ENCODE measurements at regions not wholly inside any gene's neighbourhood (a gene's known extent, or its start where the extent isn't known, plus 50 kb on each side); places are given as distances from the start of the nearest gene placed in this dataset.

DNA sequence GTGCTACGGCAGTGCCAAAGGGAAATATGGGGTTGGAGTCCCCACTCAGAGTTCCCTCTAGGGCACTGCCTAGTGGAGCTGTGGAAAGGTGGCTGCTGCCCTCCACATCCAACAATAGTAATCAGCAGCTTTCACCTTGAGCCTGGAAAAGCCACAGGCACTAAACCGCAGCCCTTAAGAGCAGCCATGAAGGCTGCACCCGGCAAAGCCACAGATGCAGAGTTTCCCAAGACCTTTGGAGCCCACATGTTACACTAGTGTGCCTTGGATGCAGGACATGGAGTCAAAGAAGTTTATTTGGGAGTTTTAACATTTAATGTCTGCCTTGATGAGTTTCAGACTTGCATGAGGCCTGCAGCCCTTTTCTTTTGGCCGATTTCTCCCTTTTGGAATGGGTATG lies 91.4 kb upstream of the HSF2 start:
- DNase-seq: no peak

DNA sequence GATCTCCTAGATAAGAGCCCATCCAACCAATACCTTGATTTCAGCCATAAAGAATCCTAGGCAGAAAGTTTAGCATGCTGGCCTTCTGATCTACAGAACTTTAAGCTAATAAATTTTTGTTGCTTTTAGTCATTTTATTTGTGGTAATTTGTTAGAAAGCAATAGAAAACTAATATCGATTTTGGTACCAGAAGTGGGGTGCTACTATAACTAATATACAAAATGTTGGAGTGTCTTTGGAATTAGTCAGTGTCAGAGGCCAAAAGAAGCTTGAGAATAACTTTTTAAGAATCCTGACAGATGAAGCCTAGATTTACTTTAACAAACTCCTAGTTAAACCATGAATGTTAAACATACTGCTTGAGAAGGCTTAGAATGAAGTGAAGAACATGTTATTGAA lies 83.6 kb upstream of the HSF2 start:
- no peak for DNase-seq

DNA sequence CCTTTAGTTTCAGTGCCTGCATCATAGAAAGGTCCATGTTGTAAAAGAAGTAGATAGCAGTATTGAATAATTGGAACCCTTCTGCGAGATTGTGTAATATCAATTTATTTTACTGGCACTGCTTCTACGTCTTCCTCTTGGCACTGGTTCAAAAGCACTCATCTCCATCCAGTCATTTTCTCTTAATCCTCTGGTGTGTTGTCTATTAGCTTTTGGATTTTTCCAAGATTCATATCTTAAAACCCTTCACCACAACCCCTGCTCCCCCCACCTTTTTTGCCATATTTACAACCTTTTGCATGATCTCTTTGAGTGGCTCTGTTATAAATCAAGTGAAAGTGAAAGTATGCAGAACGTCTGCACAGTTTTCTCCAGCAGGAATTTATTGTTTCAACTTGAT lies 76.6 kb upstream of the HSF2 start:
- no peak for DNase-seq

DNA sequence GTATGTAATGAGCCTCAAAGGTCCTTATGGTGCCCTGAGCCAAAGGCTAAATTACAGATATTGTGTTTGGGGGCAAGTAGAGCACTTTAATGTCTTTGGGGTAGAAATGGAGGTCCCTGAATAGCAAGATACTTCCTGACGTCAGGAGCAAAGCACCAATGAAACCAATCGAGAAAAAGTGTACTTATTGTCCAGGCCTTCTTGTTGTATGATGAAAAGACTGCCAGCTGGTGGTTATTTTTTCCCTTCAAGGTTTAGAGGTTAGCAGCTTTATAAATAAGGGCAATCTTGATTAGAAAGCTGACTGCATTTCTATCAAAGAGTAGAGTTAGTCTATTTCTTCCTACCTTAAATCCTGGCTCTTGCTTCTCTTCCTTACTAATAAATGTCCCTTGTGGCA lies 76.1 kb upstream of the HSF2 start:
- no peak for DNase-seq

DNA sequence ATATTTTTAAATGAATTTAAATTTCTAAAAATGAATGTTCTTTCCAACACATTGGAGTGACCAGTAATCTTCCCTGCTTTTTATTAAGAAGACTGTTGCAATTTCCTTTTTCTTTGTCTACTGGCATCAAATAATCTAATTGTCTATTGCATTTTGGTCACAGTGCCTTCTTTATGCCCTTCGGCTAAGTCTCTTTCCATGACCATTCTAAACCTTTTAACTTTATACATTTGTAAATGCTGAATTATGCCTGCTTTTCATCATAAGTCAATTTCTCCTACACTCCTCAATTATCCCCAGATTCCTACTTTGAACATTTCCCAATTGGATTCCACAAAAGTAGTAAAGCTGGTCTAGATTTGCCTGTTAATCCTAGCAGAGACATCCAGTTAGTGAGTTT lies 69.1 kb upstream of the HSF2 start:
- no peak for DNase-seq

DNA sequence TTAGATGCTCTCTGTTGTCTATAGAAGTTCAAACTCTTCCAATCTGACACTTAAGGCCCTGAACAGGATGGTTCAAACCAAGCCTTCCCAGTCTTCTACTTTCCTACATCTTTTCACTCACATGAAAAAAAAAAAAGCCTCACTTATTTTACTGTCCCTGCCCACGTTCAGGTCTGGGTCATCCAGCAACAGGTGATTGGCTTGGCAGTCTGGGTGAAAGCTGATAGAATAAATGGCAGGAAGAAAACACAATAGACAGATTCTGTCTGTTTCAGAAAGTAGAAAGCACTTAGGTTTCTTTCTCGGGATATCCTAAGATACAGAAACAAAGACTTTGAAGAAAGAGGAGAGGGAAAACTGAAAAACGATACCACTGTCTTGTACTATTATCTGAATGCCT lies 61.8 kb upstream of the HSF2 start:
- no peak for DNase-seq

DNA sequence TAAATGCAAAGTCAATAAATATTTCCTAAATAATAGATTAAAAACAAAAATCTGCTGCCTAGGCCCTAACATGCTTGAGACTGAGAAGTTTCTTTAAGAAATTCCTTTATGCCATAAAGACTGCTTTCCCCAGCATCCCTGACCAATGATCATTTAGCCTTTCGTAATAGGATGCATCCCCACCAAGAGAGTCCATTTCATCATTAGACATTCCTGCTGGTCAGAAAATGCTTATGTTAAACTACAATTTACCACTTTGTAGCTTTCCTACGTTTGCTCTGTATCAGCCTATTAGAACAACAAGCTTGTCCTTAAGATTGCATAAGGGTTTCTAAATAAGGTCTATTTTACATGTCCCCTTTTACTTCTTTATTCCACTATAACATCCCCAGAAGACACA lies 59.8 kb upstream of the HSF2 start:
- DNase-seq: no peak

DNA sequence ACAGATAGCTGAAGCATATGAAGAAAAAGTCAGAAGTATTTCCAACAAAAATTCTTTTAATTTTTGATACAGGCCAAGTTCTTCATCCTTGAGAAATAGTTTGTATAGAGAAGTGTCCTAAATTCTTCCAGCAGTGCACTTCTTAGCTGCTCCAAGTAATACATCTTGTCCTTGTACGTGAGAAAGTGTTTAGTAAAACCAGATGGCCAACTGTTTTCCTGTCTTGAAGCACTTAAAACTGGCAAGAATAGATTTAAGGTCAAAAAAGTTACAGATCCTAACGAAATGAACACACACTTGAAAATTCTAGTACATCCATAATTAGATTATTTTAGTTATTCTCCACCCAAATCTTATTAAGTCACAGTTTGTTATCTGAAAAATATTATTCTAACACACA lies 52.2 kb upstream of the HSF2 start:
- no peak for DNase-seq

DNA sequence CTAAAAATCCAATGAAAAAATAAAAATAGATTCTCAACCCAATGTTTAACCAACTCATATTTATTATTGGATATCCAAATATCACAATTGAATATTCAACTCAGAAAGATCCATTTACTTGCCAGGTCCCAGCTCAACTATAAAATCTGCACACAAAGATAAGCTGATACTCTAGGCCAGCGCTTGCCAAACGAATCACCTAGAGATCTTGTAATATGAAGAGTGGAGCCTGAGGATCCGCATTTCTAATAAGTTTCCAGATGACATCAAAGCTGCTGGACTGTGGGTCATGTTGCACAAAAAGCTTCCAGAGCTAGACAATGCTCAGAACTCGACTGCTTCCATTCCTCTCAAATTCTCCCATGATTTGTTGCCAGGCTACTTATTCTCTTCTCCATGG lies 51.7 kb upstream of the HSF2 start:
- DNase-seq: no peak

All from NCI-H510A (cell line).